ENCODE measurements at regions not wholly inside any gene's neighbourhood (a gene's known extent, or its start where the extent isn't known, plus 50 kb on each side); places are given as distances from the start of the nearest gene placed in this dataset.
"Not testable (repeated sequence)": the region's sequence is repeated elsewhere in the genome, so short reads cannot be mapped to it uniquely, and the experiment has no call there.

GRCh38 chr18:39162013-39162827 lies 1596.6 kb upstream of the CELF4 start:
- Mint-ChIP-seq H3K9me3 (no peaks in the 10 kb centered on the region), H3K27me3 (no peaks in the 10 kb centered on the region), H3K27ac (no peak overlapping the region), H3K4me3 (no peak overlapping the region), H3K36me3 (ENCODE audit: low read depth) (no peaks in the 10 kb centered on the region), H3K4me1 (ENCODE audit: low read depth) (no peaks in the 10 kb centered on the region)
- intact Hi-C loops (cut with micrococcal nuclease): no loop called here

DNA sequence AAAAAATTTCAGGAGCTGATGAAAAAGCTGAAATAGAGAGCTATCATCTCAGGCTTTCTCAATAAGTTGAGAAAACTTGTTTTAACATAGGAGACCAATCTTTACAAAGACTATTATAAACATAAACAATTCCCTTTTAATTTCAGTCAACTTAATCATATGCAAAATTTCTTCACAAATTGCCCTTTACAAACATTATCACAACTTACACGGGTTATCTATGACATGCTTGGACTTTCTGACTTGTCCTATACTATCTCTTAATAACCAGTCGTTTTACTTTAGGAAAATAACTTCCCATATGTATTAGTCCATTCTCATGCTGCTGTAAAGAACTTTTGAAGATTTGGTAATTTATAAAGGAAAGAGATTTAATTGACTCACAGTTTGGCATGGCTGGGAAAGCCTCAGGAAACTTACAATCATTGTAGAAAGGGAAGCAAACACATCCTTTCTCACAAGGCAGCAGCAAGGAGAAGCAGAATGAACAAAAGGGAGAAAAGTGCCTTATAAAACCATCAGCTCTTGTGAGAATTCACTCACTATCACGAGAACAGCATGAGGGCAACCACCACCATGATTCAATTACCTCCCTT lies 1583.7 kb upstream of the CELF4 start:
- intact Hi-C loops (cut with micrococcal nuclease): no loop called here
- Mint-ChIP-seq H3K27ac (no peak overlapping the region), H3K36me3 (ENCODE audit: low read depth) (no peaks in the 10 kb centered on the region), H3K4me3 (no peak overlapping the region), H3K27me3 (no peaks in the 10 kb centered on the region), H3K9me3 (peaks cover 51% of the 10 kb centered on the region), H3K4me1 (ENCODE audit: low read depth) (no peaks in the 10 kb centered on the region)

DNA sequence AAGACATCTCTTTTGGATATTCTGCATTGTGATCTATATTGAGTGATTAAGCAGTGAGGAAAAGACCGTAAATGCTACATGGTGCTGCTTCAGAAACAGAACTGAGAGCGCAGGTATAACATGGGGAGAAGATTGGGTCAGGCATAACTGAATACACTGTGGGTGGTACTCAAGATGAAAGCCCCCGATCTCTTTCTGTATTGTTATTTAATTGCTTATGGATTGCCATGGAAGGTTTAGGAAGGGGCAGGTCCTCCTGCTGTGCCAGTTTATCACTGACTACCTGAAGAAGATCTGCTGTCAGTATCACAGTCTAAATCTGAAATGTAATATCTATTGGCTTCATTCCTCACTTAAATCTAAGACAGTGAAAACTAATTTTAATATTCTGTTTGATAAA lies 1568.7 kb upstream of the CELF4 start:
- H3K9me3 Mint-ChIP-seq: peaks cover 36% of the 10 kb centered on the region
- H3K27ac Mint-ChIP-seq: no peak overlapping the region
- H3K4me1 Mint-ChIP-seq (ENCODE audit: low read depth): no peaks in the 10 kb centered on the region
- H3K27me3 Mint-ChIP-seq: no peaks in the 10 kb centered on the region
- intact Hi-C loops (cut with micrococcal nuclease): no loop called here
- H3K4me3 Mint-ChIP-seq: no peak overlapping the region
- H3K36me3 Mint-ChIP-seq (ENCODE audit: low read depth): no peaks in the 10 kb centered on the region

- intact Hi-C loops (cut with micrococcal nuclease); H3K36me3 Mint-ChIP-seq (ENCODE audit: low read depth); H3K4me3 Mint-ChIP-seq; H3K27me3 Mint-ChIP-seq; H3K27ac Mint-ChIP-seq; H3K4me1 Mint-ChIP-seq (ENCODE audit: low read depth): not testable (repeated sequence)
- H3K9me3 Mint-ChIP-seq: peaks cover 61% of the 10 kb centered on the region
Observed at GRCh38 chr18:39127538-39127937, 1561.9 kb upstream of the CELF4 start.

- no peak overlapping the region for H3K4me3 Mint-ChIP-seq
- intact Hi-C loops (cut with micrococcal nuclease): no loop called here
- H3K27me3 Mint-ChIP-seq: no peaks in the 10 kb centered on the region
Observed at GRCh38 chr18:39113790-39114189, 1548.2 kb upstream of the CELF4 start.

DNA sequence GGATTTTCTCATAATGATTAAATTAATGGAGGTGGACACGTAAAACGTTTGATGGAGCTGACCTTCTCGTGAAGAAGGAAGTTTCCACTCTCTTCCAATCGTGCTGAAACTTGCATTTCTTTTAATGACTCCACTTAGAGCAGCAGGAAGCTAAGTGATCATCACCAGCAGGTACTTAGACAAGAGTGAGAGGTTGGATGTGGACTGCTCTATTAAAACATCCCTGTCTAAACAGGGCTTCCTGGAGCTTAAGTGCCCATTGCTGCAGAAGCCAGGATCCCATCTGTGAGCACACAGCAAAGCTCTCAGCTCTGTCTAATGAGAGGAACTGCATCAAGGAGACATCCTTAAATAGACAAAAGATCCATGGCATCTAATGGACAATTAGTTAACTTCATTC lies 1539.5 kb upstream of the CELF4 start:
- Mint-ChIP-seq H3K36me3 (ENCODE audit: low read depth) (no peaks in the 10 kb centered on the region), H3K4me3 (no peak overlapping the region), H3K9me3 (peaks cover 12% of the 10 kb centered on the region), H3K27me3 (no peaks in the 10 kb centered on the region), H3K27ac (no peak overlapping the region), H3K4me1 (ENCODE audit: low read depth) (no peaks in the 10 kb centered on the region)
- intact Hi-C loops (cut with micrococcal nuclease): no loop called here

More at GRCh38 chr18:39113790-39114189, 1548.2 kb upstream of the CELF4 start:
- no peaks in the 10 kb centered on the region for H3K36me3 Mint-ChIP-seq (ENCODE audit: low read depth)
- no peak overlapping the region for H3K27ac Mint-ChIP-seq
- H3K4me1 Mint-ChIP-seq (ENCODE audit: low read depth): peaks cover 7% of the 10 kb centered on the region
- peaks cover 12% of the 10 kb centered on the region for H3K9me3 Mint-ChIP-seq

- Mint-ChIP-seq H3K27me3 (no peaks in the 10 kb centered on the region), H3K36me3 (ENCODE audit: low read depth) (no peaks in the 10 kb centered on the region), H3K27ac (no peak overlapping the region), H3K4me1 (ENCODE audit: low read depth) (no peaks in the 10 kb centered on the region), H3K9me3 (peaks cover 15% of the 10 kb centered on the region), H3K4me3 (no peak overlapping the region)
- intact Hi-C loops (cut with micrococcal nuclease): no loop called here
Observed at GRCh38 chr18:39072970-39073369, 1507.4 kb upstream of the CELF4 start.

DNA sequence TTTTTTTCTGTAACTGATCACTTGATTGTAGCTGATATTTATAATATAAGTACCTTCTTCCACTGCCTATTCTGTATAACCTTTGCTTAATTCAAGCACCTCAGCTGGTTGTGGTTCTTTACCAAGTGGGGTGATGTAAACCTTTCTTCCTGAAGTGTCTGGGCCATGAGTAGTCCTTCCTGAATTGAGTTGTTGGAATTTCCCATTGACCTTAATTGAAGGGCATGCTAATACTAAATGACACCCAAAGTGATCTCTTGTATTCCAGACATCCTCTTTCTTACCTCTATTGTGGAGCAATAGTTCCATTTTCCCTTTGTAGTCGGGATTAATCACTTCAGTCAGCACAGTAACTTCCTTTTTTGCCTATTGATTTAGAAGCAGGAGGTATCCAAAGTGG lies 1496.8 kb upstream of the CELF4 start:
- Mint-ChIP-seq H3K9me3 (peaks cover 36% of the 10 kb centered on the region), H3K27ac (no peak overlapping the region), H3K36me3 (ENCODE audit: low read depth) (no peaks in the 10 kb centered on the region), H3K4me3 (no peak overlapping the region), H3K27me3 (no peaks in the 10 kb centered on the region), H3K4me1 (ENCODE audit: low read depth) (no peaks in the 10 kb centered on the region)
- intact Hi-C loops (cut with micrococcal nuclease): no loop called here

GRCh38 chr18:39058386-39059000 lies 1492.9 kb upstream of the CELF4 start:
- H3K36me3 Mint-ChIP-seq (ENCODE audit: low read depth): no peaks in the 10 kb centered on the region
- H3K27ac Mint-ChIP-seq: no peak overlapping the region
- intact Hi-C loops (cut with micrococcal nuclease): no loop called here
- no peak overlapping the region for H3K4me3 Mint-ChIP-seq
- no peaks in the 10 kb centered on the region for H3K27me3 Mint-ChIP-seq
- H3K4me1 Mint-ChIP-seq (ENCODE audit: low read depth): no peaks in the 10 kb centered on the region
- peaks cover 24% of the 10 kb centered on the region for H3K9me3 Mint-ChIP-seq

DNA sequence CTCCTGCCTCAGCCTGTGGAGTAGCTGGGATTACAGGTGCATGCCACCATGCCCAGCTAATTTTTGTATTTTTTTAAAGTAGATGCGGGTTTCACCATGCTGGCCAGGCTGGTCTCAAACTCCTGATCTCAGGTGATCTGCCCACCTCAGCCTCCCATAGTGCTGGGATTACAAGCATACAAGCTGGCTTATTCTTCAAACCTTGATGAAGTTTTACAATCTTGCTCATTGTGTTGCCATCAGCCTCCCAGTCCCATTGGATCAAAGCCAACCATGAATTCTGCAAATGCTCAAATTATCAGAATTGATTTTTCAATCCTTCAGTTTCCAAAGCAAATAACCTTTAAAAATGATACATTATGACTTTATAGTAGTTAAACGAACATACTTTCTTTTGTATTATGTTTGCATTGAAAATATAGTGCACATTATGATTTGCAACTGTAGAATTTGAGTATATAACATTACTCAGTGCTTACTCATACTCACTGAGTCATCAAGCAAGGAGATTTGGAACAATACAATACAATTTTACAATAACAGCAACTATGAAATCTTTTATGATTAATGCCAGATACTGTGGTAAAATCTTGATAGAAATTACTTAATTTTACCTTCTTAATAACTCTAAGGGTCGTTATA lies 1491.9 kb upstream of the CELF4 start:
- Mint-ChIP-seq H3K9me3 (peaks cover 20% of the 10 kb centered on the region), H3K27me3 (no peaks in the 10 kb centered on the region), H3K27ac (no peak overlapping the region), H3K36me3 (ENCODE audit: low read depth) (no peaks in the 10 kb centered on the region), H3K4me3 (no peak overlapping the region), H3K4me1 (ENCODE audit: low read depth) (no peaks in the 10 kb centered on the region)
- intact Hi-C loops (cut with micrococcal nuclease): no loop called here

- no peak overlapping the region for H3K27ac Mint-ChIP-seq
- no peaks in the 10 kb centered on the region for H3K27me3 Mint-ChIP-seq
- no peaks in the 10 kb centered on the region for H3K4me1 Mint-ChIP-seq (ENCODE audit: low read depth)
- no peak overlapping the region for H3K4me3 Mint-ChIP-seq
- H3K36me3 Mint-ChIP-seq (ENCODE audit: low read depth): no peaks in the 10 kb centered on the region
- intact Hi-C loops (cut with micrococcal nuclease): no loop called here
- H3K9me3 Mint-ChIP-seq: no peaks in the 10 kb centered on the region
Observed at GRCh38 chr18:39053571-39053970, 1488.0 kb upstream of the CELF4 start.

- Mint-ChIP-seq H3K27me3 (no peaks in the 10 kb centered on the region), H3K36me3 (ENCODE audit: low read depth) (no peaks in the 10 kb centered on the region), H3K27ac (no peak overlapping the region), H3K4me1 (ENCODE audit: low read depth) (no peaks in the 10 kb centered on the region), H3K9me3 (no peaks in the 10 kb centered on the region), H3K4me3 (no peak overlapping the region)
- intact Hi-C loops (cut with micrococcal nuclease): no loop called here
Observed at GRCh38 chr18:39051013-39051412, 1485.4 kb upstream of the CELF4 start.

GRCh38 chr18:39039813-39040212 lies 1474.2 kb upstream of the CELF4 start:
- Mint-ChIP-seq H3K9me3 (peaks cover 41% of the 10 kb centered on the region), H3K4me3 (no peak overlapping the region), H3K36me3 (ENCODE audit: low read depth) (no peaks in the 10 kb centered on the region), H3K4me1 (ENCODE audit: low read depth) (no peaks in the 10 kb centered on the region), H3K27ac (no peak overlapping the region), H3K27me3 (no peaks in the 10 kb centered on the region)
- intact Hi-C loops (cut with micrococcal nuclease): no loop called here

GRCh38 chr18:39037925-39038324 lies 1472.3 kb upstream of the CELF4 start:
- no peaks in the 10 kb centered on the region for H3K4me1 Mint-ChIP-seq (ENCODE audit: low read depth)
- no peaks in the 10 kb centered on the region for H3K27me3 Mint-ChIP-seq
- no peaks in the 10 kb centered on the region for H3K36me3 Mint-ChIP-seq (ENCODE audit: low read depth)
- no peak overlapping the region for H3K27ac Mint-ChIP-seq
- intact Hi-C loops (cut with micrococcal nuclease): no loop called here
- H3K9me3 Mint-ChIP-seq: peaks cover 44% of the 10 kb centered on the region
- no peak overlapping the region for H3K4me3 Mint-ChIP-seq

Data from dendritic cell treated with granulocyte-macrophage colony-stimulating factor and Interleukin-4, amounts not matched to agents 40 ng/mL and 50 ng/mL, for 4 days (primary cell).